Skeletal muscle satellite cell (primary cell): ENCODE measurements at regions not wholly inside any gene's neighbourhood (a gene's known extent, or its start where the extent isn't known, plus 50 kb on each side); places are given as distances from the start of the nearest gene placed in this dataset.
A peak's percentile ranks its signal among the peaks of the same experiment; 100 is the strongest.

Experiments
- H3K27me3 ChIP-seq: 2 replicates; pipeline ENCODE4 v1.7.0; 2013; ENCODE audit warnings: low read length; ENCODE audit not compliant: control insufficient read depth, insufficient read depth
- H3K36me3 ChIP-seq: 2 replicates; pipeline ENCODE4 v1.7.0; 2013; ENCODE audit warnings: mild to moderate bottlenecking, control low read depth, low read length; ENCODE audit not compliant: insufficient read depth
- H3K4me1 ChIP-seq: 2 replicates; pipeline ENCODE4 v1.7.0; 2013; ENCODE audit warnings: low read length; ENCODE audit not compliant: control insufficient read depth, insufficient read depth
- H3K4me2 ChIP-seq: 2 replicates; pipeline ENCODE4 v1.7.0; 2013; ENCODE audit warnings: mild to moderate bottlenecking, low read length
- H3K4me3 ChIP-seq: 2 replicates; pipeline ENCODE4 v1.7.0; 2013; ENCODE audit warnings: low read length
- H3K9ac ChIP-seq: 2 replicates; pipeline ENCODE4 v1.7.0; 2013; ENCODE audit warnings: mild to moderate bottlenecking, low read depth, low read length, moderate library complexity
- H3K9me3 ChIP-seq: replicated peaks from 2 replicates; pipeline ENCODE4 v1.7.0; 2013; ENCODE audit warnings: mild to moderate bottlenecking, control low read depth, low read length

DNA sequence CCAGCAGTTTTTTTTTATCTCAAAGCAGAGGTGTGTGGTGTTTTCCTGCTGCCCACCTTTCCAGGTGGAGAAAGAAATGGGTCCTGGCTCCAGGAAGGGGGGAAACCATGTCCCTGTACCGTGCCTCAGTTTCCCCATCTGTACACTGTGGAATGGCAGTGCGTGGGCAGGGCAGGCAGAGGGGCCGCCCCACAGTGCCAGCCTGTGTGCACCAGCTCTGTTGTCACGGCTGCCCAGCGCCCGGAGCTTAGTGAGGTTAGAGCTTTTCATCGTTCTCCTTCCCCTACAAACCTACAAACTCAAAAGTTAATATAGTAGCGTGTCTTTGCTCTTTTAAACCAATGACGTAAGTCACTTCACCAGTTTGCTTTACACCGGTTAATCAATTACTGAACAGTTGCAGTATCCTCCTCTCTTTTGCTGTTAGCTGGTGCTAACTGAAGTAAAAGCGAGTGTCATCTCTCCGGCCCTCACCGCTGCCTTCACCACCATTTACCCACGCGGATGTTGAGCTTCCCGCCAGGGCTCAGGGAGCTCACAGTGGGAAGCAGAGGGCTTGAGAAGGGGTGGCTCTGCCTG lies 114.8 kb upstream of the ADRA2C start:
- H3K4me1 ChIP-seq, result peaks cover under 1% of the 10 kb centered on the region
- H3K9me3 ChIP-seq, result no peaks in the 10 kb centered on the region
- no peak overlapping the region for H3K9ac ChIP-seq
- H3K4me2 ChIP-seq, result no peak overlapping the region
- H3K4me3 ChIP-seq, result no peak overlapping the region
- H3K36me3 ChIP-seq, result no peaks in the 10 kb centered on the region
- peaks cover 33% of the 10 kb centered on the region for H3K27me3 ChIP-seq

DNA sequence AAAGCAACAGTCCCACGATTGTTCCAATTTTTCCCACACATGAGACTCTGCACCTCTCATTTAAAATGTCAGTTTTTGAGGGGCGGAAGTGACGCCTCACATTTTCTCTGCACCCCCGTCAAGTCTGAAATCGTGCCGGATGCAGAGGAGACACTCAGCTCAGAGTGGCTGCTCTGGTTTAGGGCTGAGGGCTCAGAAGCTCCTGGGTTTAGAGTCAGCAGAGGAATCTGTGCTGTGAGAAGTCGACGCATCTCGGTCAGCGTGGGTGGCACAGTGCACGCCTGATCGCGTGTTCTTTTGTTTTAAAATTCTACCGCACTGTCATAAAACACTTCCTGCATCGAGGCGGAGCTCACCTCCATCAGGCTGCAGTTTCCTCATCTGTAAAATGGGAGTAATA lies 116.7 kb upstream of the ADRA2C start:
- H3K4me1 ChIP-seq, result peaks cover 15% of the 10 kb centered on the region
- no peak overlapping the region for H3K4me3 ChIP-seq
- no peak overlapping the region for H3K9ac ChIP-seq
- no peaks in the 10 kb centered on the region for H3K9me3 ChIP-seq
- H3K4me2 ChIP-seq, result no peak overlapping the region
- peaks cover 19% of the 10 kb centered on the region for H3K27me3 ChIP-seq
- H3K36me3 ChIP-seq, result no peaks in the 10 kb centered on the region

DNA sequence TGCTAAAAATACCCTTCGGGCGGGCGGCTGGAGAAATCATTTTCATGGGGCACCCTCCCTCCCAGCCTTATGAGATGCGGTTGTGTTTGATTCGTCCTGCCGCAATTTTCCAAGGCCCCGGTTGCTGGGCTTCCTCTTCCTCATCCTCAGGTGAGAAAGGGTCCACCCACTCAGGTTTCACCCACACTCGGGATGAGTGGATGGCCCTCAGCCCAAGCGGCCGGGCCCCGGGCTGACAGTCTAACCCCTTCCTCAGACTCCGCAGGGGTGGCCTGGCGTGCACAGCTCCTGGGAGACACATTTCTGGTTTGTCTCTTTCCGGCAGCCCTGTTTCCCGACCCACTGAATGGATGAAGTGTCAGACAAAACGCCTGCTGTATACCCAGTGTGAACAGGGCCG lies 116.5 kb upstream of the LRPAP1 start:
- no peaks in the 10 kb centered on the region for H3K36me3 ChIP-seq
- no peak overlapping the region for H3K4me2 ChIP-seq
- no peak overlapping the region for H3K9ac ChIP-seq
- H3K9me3 ChIP-seq, result no peaks in the 10 kb centered on the region
- H3K4me3 ChIP-seq, result no peak overlapping the region
- H3K4me1 ChIP-seq, result peaks cover 15% of the 10 kb centered on the region
- H3K27me3 ChIP-seq, result peaks cover 15% of the 10 kb centered on the region

GRCh38 chr4:3648195-3648594 lies 116.0 kb upstream of the LRPAP1 start:
- H3K4me2 ChIP-seq, result no peak overlapping the region
- H3K27me3 ChIP-seq, result peaks cover 15% of the 10 kb centered on the region
- H3K4me3 ChIP-seq, result no peak overlapping the region
- no peaks in the 10 kb centered on the region for H3K9me3 ChIP-seq
- no peak overlapping the region for H3K9ac ChIP-seq
- no peaks in the 10 kb centered on the region for H3K36me3 ChIP-seq
- H3K4me1 ChIP-seq, result peaks cover 15% of the 10 kb centered on the region

DNA sequence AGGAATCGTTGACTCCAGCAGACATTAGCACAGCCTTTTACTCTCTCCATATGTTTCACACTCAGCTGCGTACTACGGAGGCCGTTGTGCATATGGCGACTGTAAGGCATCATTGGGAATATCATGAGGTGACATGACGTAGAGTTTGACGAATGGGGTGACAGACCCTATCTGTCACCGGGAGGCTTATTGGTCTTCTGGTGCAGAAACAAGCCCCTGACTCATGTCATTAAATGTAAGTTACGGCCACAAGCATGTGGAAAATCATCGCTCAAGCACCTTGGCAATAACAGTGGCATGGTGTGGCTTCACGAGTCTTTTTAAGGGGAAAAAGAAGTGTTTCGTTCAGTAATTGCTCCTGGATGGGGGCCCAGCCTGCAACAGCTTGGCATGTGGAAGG lies 115.2 kb upstream of the LRPAP1 start:
- Histone ChIP-seq H3K4me3 (no peak overlapping the region), H3K4me1 (peaks cover 15% of the 10 kb centered on the region), H3K4me2 (no peak overlapping the region), H3K27me3 (peaks cover 12% of the 10 kb centered on the region), H3K36me3 (no peaks in the 10 kb centered on the region), H3K9ac (no peak overlapping the region), H3K9me3 (no peaks in the 10 kb centered on the region)

DNA sequence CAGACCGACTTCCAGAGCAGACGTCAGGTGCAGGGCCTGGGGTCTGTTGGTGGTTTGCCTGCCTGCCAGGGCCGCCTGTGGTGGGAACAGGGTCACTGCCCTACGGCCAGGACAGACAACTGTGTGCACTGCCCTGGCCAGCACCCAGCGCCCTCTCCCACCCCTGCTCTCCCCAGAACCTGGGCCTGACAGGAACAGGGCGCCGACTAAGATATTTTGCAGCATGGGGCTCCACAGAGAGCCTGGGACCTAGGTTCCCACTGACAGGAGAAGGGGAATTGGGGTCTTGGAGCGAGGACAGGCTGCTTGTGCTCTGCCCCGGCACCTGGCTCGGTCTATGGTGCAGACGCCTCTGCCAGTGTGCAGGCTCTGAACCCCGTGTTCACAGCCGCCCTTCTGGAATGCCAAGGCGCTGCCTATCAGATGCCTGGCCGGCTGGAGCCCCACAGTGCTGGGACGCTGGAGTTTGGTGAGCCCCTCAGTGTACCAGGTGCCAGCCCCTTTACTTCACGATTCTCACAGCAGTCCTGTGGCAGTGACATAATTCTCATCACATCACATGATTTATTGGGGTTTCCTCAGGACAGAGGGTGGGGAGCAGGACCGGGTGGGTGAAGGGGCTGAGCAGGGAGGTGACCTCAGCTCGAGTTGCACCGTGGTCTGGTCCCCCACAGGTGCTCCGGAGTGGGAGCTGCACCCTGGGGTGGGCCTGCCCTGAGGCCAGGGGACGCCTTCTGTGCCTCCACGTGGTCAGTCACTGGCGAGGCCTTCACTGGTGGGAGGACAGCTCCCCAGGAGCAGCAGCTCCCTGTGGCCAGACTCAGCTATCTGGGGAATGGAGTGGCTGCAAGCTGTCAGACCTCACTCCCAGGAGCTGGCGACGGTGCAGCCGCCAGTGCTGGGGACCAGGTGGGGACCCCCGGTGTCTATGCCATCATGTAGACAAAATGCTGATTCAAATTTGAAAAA lies 113.8 kb upstream of the LRPAP1 start:
- Histone ChIP-seq H3K27me3 (peaks cover 11% of the 10 kb centered on the region), H3K9ac (peak overlapping the region; percentile 53), H3K4me1 (peaks cover 15% of the 10 kb centered on the region), H3K4me3 (no peak overlapping the region), H3K9me3 (no peaks in the 10 kb centered on the region), H3K4me2 (peak overlapping the region; percentile 68), H3K36me3 (no peaks in the 10 kb centered on the region)

DNA sequence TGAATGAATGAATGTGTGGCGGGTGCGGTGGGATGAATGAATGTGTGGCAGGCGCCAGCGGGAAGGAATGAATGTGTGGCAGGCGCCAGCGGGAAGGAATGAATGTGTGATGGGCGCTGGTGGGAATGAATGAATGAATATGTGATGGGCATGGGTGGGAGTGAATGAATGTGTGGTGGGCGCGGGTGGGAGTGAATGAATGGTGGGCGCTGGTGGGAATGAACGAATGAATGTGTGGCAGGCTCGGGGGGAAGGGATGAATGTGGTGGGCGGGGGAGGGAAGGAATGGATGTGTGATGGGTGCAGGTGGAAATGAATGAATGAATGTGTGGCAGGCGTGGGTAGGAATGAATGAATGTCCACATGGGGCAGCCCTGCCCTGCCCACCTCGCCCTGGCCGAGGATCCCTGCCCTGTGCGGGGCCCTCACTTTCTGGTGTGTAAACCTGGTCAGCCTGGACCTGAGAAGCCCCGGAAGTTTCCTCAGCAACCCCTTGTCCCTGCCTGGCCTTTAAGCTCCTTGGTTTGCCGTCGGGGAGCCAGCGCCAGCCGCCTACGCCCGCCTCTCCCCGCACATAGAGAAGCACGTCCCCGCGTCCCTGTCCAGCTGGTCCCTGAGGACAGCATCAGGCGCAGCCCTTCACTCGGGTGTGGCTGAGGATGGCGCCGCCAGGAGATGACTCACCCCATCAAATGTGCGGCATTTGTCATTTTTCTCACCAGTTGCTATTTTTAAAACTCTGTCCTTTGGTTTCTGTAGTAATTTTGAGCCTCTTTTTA lies 112.8 kb upstream of the LRPAP1 start:
- peak overlapping the region; percentile 53 for H3K9ac ChIP-seq
- peaks cover 25% of the 10 kb centered on the region for H3K4me1 ChIP-seq
- H3K9me3 ChIP-seq, result no peaks in the 10 kb centered on the region
- peak overlapping the region; percentile 68 for H3K4me2 ChIP-seq
- H3K27me3 ChIP-seq, result peaks cover 7% of the 10 kb centered on the region
- H3K4me3 ChIP-seq, result no peak overlapping the region
- no peaks in the 10 kb centered on the region for H3K36me3 ChIP-seq

GRCh38 chr4:3643518-3644433 lies 111.6 kb upstream of the LRPAP1 start:
- H3K4me1 ChIP-seq, result peaks cover 25% of the 10 kb centered on the region
- H3K9me3 ChIP-seq, result no peaks in the 10 kb centered on the region
- no peak overlapping the region for H3K4me2 ChIP-seq
- H3K36me3 ChIP-seq, result no peaks in the 10 kb centered on the region
- H3K9ac ChIP-seq, result no peak overlapping the region
- no peak overlapping the region for H3K4me3 ChIP-seq
- H3K27me3 ChIP-seq, result no peaks in the 10 kb centered on the region

GRCh38 chr4:3642806-3643517 lies 110.7 kb upstream of the LRPAP1 start:
- Histone ChIP-seq H3K9me3 (no peaks in the 10 kb centered on the region), H3K36me3 (no peaks in the 10 kb centered on the region), H3K4me2 (no peak overlapping the region), H3K9ac (no peak overlapping the region), H3K4me1 (peaks cover 25% of the 10 kb centered on the region), H3K4me3 (no peak overlapping the region), H3K27me3 (no peaks in the 10 kb centered on the region)

GRCh38 chr4:3642056-3642630 lies 109.9 kb upstream of the LRPAP1 start:
- no peaks in the 10 kb centered on the region for H3K27me3 ChIP-seq
- H3K4me1 ChIP-seq, result peaks cover 25% of the 10 kb centered on the region
- no peak overlapping the region for H3K9ac ChIP-seq
- H3K4me2 ChIP-seq, result no peak overlapping the region
- no peaks in the 10 kb centered on the region for H3K9me3 ChIP-seq
- H3K36me3 ChIP-seq, result no peaks in the 10 kb centered on the region
- no peak overlapping the region for H3K4me3 ChIP-seq
